ENCODE measurements at regions not wholly inside any gene's neighbourhood (a gene's known extent, or its start where the extent isn't known, plus 50 kb on each side); places are given as distances from the start of the nearest gene placed in this dataset.

DNA sequence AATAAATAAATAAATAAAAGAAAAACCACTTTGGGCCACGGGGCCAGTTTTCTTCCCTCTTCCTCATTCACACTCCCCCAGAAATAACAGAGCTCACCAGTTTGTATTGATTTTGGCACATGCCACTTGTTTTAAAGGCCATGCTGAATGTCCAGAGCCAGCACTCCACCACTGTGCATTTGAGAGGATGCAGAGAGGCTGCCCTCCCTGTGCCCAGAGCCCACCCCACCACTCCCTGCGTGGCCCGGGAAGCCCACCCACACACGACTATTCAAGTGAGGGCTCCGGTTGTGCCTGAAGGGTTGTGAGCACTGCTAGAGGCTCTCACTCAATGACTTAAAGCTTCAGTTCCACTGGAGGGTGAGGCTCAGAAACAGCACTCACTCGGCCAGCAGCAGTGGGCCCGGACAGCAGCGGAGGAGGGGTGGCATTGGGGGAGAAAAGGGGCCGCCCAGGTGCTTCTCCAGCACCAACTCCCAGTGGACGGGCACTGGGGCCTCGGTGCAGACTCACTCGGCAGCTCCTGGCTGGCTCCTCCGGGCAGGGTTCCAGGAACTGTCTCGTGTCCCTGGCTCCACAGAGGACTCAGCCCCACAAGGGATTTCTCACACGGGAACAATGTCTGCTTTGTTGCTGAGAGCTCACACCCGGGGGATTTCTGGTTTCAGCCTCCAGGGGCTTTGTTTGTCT is 112.7 kb downstream of the SHANK2 start:
- ChIA-PET CTCF (no interaction called here), POLR2A (no interaction called here)
- DNase-seq (ENCODE audit: low read depth, low spot score): no peak
- BruUV-seq (replicated peaks): no TSS peak
- in situ Hi-C loops (cut with HindIII; ENCODE audit: low pct_unique_long_range_greater_than_20kb, low sequenced_read_pairs) (no loop called here), intact Hi-C loops (cut with micrococcal nuclease; ENCODE audit: unreplicated experiment) (no loop called here)
- peak; percentile 34; the same call in 1 of the 2 replicates for ATAC-seq
- TF ChIP-seq, protein P1, sequence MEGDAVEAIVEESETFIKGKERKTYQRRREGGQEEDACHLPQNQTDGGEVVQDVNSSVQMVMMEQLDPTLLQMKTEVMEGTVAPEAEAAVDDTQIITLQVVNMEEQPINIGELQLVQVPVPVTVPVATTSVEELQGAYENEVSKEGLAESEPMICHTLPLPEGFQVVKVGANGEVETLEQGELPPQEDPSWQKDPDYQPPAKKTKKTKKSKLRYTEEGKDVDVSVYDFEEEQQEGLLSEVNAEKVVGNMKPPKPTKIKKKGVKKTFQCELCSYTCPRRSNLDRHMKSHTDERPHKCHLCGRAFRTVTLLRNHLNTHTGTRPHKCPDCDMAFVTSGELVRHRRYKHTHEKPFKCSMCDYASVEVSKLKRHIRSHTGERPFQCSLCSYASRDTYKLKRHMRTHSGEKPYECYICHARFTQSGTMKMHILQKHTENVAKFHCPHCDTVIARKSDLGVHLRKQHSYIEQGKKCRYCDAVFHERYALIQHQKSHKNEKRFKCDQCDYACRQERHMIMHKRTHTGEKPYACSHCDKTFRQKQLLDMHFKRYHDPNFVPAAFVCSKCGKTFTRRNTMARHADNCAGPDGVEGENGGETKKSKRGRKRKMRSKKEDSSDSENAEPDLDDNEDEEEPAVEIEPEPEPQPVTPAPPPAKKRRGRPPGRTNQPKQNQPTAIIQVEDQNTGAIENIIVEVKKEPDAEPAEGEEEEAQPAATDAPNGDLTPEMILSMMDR (IDR thresholded peaks at IDR 0.05): no peak
- TF ChIP-seq POLR2AphosphoS5 (IDR thresholded peaks at IDR 0.05; ENCODE audit: low read depth, low read length): no peak
- TF ChIP-seq TCF7L2 (IDR thresholded peaks at IDR 0.05; ENCODE audit: low read depth, low read length): no peak
- TF ChIP-seq, protein P2, sequence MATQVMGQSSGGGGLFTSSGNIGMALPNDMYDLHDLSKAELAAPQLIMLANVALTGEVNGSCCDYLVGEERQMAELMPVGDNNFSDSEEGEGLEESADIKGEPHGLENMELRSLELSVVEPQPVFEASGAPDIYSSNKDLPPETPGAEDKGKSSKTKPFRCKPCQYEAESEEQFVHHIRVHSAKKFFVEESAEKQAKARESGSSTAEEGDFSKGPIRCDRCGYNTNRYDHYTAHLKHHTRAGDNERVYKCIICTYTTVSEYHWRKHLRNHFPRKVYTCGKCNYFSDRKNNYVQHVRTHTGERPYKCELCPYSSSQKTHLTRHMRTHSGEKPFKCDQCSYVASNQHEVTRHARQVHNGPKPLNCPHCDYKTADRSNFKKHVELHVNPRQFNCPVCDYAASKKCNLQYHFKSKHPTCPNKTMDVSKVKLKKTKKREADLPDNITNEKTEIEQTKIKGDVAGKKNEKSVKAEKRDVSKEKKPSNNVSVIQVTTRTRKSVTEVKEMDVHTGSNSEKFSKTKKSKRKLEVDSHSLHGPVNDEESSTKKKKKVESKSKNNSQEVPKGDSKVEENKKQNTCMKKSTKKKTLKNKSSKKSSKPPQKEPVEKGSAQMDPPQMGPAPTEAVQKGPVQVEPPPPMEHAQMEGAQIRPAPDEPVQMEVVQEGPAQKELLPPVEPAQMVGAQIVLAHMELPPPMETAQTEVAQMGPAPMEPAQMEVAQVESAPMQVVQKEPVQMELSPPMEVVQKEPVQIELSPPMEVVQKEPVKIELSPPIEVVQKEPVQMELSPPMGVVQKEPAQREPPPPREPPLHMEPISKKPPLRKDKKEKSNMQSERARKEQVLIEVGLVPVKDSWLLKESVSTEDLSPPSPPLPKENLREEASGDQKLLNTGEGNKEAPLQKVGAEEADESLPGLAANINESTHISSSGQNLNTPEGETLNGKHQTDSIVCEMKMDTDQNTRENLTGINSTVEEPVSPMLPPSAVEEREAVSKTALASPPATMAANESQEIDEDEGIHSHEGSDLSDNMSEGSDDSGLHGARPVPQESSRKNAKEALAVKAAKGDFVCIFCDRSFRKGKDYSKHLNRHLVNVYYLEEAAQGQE (IDR thresholded peaks at IDR 0.05; ENCODE audit: insufficient read depth in 1 of 2, low read depth in 2 of 2, low read length in 1 of 2): no peak
- TF ChIP-seq SIN3A (IDR thresholded peaks at IDR 0.05; ENCODE audit: borderline replicate concordance, insufficient read depth, low read depth, low read length): no peak
- no peak overlapping the region for H3K4me3 ChIP-seq (ENCODE audit: low read depth in 2 of 2, low read length in 2 of 2)
- H3K36me3 ChIP-seq (ENCODE audit: control insufficient read depth, insufficient read depth, low read length): no peaks in the 10 kb centered on the region
- H3K4me1 ChIP-seq (ENCODE audit: control insufficient read depth, insufficient read depth, low read length): no peaks in the 10 kb centered on the region
- H3K27me3 ChIP-seq (ENCODE audit: control insufficient read depth, insufficient read depth, low read length): no peaks in the 10 kb centered on the region
- no peaks in the 10 kb centered on the region for H3K9me3 ChIP-seq (ENCODE audit: control insufficient read depth, insufficient read depth, low read depth, low read length)
- no peak overlapping the region for H3K27ac ChIP-seq (ENCODE audit: low read length)

DNA sequence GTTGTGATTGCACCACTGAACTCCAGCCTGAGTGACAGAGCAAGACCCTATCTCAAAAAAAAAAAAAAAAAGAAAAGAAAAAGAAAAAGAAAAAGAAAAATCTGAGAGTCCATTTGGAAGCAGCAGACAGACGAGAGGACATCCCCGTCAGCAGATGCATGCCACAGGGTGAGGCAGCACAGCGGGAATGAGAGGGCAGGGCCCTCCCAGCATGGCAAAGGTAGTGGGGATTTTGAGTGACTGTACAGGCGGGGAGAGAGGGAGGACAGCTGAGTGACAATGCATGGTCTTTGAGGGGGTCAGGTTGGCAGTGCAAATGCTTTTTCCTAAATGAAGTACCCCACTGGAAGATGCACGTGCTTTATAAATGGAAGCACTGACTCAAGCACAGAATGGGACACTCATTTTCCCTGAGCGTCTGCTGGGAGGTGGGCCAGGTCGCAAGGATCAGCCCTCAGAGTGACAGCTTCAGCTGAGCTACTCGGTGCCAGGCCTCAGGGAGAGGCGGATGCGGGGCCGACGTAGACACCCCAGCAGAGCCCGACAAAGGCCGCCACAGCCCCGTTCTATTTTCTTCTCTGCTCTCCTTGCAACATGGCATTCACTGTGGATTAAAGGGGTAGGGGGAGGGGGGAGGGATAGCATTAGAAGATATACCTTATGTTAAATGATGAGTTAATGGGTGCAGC is 113.5 kb downstream of the SHANK2 start:
- Histone ChIP-seq H3K4me1 (ENCODE audit: control insufficient read depth, insufficient read depth, low read length) (no peaks in the 10 kb centered on the region), H3K27ac (ENCODE audit: low read length) (no peak overlapping the region), H3K4me3 (ENCODE audit: low read depth in 2 of 2, low read length in 2 of 2) (no peak overlapping the region), H3K9me3 (ENCODE audit: control insufficient read depth, insufficient read depth, low read depth, low read length) (no peaks in the 10 kb centered on the region), H3K36me3 (ENCODE audit: control insufficient read depth, insufficient read depth, low read length) (no peaks in the 10 kb centered on the region), H3K27me3 (ENCODE audit: control insufficient read depth, insufficient read depth, low read length) (no peaks in the 10 kb centered on the region)
- TF ChIP-seq, protein P2 (IDR thresholded peaks at IDR 0.05; ENCODE audit: insufficient read depth in 1 of 2, low read depth in 2 of 2, low read length in 1 of 2): no peak
- TF ChIP-seq, protein P1 (IDR thresholded peaks at IDR 0.05): no peak
- no peak for TF ChIP-seq POLR2AphosphoS5 (IDR thresholded peaks at IDR 0.05; ENCODE audit: low read depth, low read length)
- TF ChIP-seq SIN3A (IDR thresholded peaks at IDR 0.05; ENCODE audit: borderline replicate concordance, insufficient read depth, low read depth, low read length): no peak
- no peak for TF ChIP-seq TCF7L2 (IDR thresholded peaks at IDR 0.05; ENCODE audit: low read depth, low read length)
- in situ Hi-C loops (cut with HindIII; ENCODE audit: low pct_unique_long_range_greater_than_20kb, low sequenced_read_pairs): no loop called here
- DNase-seq (ENCODE audit: low read depth, low spot score): no peak
- ATAC-seq: no peak
- intact Hi-C loops (cut with micrococcal nuclease; ENCODE audit: unreplicated experiment): no loop called here
- ChIA-PET POLR2A (no interaction called here), CTCF (no interaction called here)
- no TSS peak for BruUV-seq (replicated peaks)
